Suprapubic skin (tissue), 4 donors: ENCODE measurements at regions not wholly inside any gene's neighbourhood (a gene's known extent, or its start where the extent isn't known, plus 50 kb on each side); places are given as distances from the start of the nearest gene placed in this dataset.
"Not testable (repeated sequence)": the region's sequence is repeated elsewhere in the genome, so short reads cannot be mapped to it uniquely, and the experiment has no call there.

Experiments used
- DNase-seq, 2 donors: peaks; one replicate each; pipeline ENCODE4 v3.0.0-alpha.2; 2019; ENCODE audit warnings: low spot score in 2 of 2
- H3K27ac ChIP-seq: fragments of 200-600 bp; sonication (generic); one replicate; pipeline ENCODE4 v1.5.1; 2019
- H3K27me3 ChIP-seq: fragments of 200-600 bp; sonication (generic); one replicate; pipeline ENCODE4 v1.5.1; 2019
- H3K36me3 ChIP-seq: fragments of 200-600 bp; sonication (generic); one replicate; pipeline ENCODE4 v1.5.1; 2019
- H3K4me1 ChIP-seq: fragments of 200-600 bp; sonication (generic); one replicate; pipeline ENCODE4 v1.5.1; 2019
- H3K4me3 ChIP-seq: fragments of 200-600 bp; sonication (generic); one replicate; pipeline ENCODE4 v1.5.1; 2019; ENCODE audit warnings: mild to moderate bottlenecking
- H3K9me3 ChIP-seq: fragments of 200-600 bp; sonication (generic); one replicate; pipeline ENCODE4 v1.5.1; 2019
- EP300 ChIP-seq: sonication (generic); formaldehyde crosslinking; IDR thresholded peaks from one replicate; pipeline ENCODE4 v1.6.1; 2017; ENCODE audit warnings: antibody characterized with exemption
- POLR2A ChIP-seq, 2 donors: fragments of 450-650 bp; IDR thresholded peaks; one replicate each; pipeline ENCODE4 v1.6.1; 2017; ENCODE audit warnings: antibody characterized with exemption in 2 of 2, mild to moderate bottlenecking in 2 of 2, moderate library complexity in 2 of 2
- POLR2AphosphoS5 ChIP-seq, 3 donors: sonication (generic); formaldehyde crosslinking; IDR thresholded peaks; one replicate each; pipeline ENCODE4 v1.6.1; 2017; ENCODE audit warnings: antibody characterized with exemption in 3 of 3
- WGBS: methylation state at CpG from one replicate; pipeline ENCODE4 v1.1.5; 2018; 5-methylcytosine and 5-hydroxymethylcytosine counted together
- TF ChIP-seq, protein P1 (sequence below), 2 donors: fragments of 200-600 bp in 1 of 2; fragments of 450-650 bp in 1 of 2; sonication (generic) in 1 of 2; IDR thresholded peaks; one replicate each; pipeline ENCODE4 v1.5.1; 2016 to 2019; ENCODE audit warnings: antibody characterized with exemption in 2 of 2, mild to moderate bottlenecking in 1 of 2, moderate library complexity in 1 of 2

DNA sequence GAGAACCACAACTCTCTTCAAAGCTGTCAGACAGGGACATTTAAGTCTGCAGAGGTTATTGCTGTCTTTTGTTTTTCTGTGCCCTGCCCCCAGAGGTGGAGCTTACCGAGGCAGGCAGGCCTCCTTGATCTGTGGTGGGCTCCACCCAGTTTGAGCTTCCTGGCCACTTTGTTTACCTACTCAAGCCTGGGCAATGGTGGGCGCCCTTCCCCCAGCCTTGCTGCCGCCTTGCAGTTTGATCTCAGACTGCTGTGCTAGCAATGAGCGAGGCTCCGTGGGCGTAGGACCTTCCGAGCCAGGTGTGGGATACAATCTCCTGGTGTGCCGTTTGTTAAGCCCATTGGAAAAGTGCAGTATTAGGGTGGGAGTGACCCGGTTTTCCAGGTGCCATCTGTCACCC is 822.1 kb downstream of the KCNMA1 start:
- H3K4me1 ChIP-seq = not testable (repeated sequence)

DNA sequence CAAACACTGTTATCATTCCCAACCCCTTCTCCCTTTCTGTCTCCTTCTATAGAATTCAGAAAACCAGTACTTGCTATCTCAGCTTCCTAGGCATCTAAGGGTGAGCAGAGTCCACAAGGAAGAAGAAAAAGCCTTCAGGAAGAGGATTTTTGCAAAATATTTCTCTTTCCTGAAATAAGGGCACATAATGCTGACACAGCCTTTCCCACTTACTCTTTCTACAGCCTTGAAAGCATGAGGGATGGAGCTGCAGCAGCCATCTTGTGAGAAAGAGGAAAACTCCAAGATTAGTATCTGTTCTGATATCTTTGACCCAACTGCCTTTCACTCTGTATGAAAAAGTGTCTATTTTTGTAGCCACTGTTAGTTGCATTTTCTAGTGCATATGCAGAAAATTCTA is 826.2 kb downstream of the KCNMA1 start:
- TF ChIP-seq, protein P1, sequence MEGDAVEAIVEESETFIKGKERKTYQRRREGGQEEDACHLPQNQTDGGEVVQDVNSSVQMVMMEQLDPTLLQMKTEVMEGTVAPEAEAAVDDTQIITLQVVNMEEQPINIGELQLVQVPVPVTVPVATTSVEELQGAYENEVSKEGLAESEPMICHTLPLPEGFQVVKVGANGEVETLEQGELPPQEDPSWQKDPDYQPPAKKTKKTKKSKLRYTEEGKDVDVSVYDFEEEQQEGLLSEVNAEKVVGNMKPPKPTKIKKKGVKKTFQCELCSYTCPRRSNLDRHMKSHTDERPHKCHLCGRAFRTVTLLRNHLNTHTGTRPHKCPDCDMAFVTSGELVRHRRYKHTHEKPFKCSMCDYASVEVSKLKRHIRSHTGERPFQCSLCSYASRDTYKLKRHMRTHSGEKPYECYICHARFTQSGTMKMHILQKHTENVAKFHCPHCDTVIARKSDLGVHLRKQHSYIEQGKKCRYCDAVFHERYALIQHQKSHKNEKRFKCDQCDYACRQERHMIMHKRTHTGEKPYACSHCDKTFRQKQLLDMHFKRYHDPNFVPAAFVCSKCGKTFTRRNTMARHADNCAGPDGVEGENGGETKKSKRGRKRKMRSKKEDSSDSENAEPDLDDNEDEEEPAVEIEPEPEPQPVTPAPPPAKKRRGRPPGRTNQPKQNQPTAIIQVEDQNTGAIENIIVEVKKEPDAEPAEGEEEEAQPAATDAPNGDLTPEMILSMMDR (IDR thresholded peaks at IDR 0.05) = no peak
- no peak for TF ChIP-seq EP300
- no peak for TF ChIP-seq POLR2A (IDR thresholded peaks at IDR 0.05)
- no peak for TF ChIP-seq POLR2AphosphoS5 (IDR thresholded peaks at IDR 0.05)
- Histone ChIP-seq H3K9me3 (no peaks in the 10 kb centered on the region), H3K27ac (no peak overlapping the region), H3K27me3 (no peaks in the 10 kb centered on the region), H3K4me1 (no peaks in the 10 kb centered on the region), H3K36me3 (no peaks in the 10 kb centered on the region), H3K4me3 (no peak overlapping the region)
- DNase-seq = no peak

More for the DNA sequence above, 822.1 kb downstream of the KCNMA1 start:
- not testable (repeated sequence) for H3K27me3 ChIP-seq, DNase-seq, H3K9me3 ChIP-seq, H3K27ac ChIP-seq, H3K4me3 ChIP-seq, H3K36me3 ChIP-seq
- 94% methylated on average over 9 of the region's 9 CpGs for WGBS

DNA sequence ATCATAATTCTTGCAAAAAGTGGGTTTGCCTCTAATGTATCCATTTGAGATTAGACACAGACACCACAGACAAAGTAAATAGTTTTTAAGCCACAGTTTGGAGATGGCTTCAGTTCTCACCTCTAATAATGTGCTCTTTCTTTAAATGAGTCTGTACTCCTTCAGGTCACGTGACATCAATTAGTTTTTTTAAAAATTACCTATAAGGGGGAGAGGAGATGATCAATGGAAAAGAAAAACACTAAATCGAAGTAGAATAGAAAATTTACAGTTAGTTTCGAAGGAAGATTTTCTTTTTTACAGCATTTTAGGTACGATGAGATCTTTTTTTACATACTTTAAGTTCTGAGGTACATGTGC is 849.2 kb downstream of the KCNMA1 start:
- Histone ChIP-seq H3K4me3 (no peak overlapping the region), H3K9me3 (no peaks in the 10 kb centered on the region), H3K36me3 (no peaks in the 10 kb centered on the region), H3K27ac (no peak overlapping the region), H3K27me3 (no peaks in the 10 kb centered on the region), H3K4me1 (no peaks in the 10 kb centered on the region)
- TF ChIP-seq, protein P1 (IDR thresholded peaks at IDR 0.05) = no peak
- no peak for TF ChIP-seq EP300
- TF ChIP-seq POLR2A (IDR thresholded peaks at IDR 0.05) = no peak
- no peak for TF ChIP-seq POLR2AphosphoS5 (IDR thresholded peaks at IDR 0.05)
- WGBS = 61% methylated on average over 4 of the region's 4 CpGs
- no peak for DNase-seq

DNA sequence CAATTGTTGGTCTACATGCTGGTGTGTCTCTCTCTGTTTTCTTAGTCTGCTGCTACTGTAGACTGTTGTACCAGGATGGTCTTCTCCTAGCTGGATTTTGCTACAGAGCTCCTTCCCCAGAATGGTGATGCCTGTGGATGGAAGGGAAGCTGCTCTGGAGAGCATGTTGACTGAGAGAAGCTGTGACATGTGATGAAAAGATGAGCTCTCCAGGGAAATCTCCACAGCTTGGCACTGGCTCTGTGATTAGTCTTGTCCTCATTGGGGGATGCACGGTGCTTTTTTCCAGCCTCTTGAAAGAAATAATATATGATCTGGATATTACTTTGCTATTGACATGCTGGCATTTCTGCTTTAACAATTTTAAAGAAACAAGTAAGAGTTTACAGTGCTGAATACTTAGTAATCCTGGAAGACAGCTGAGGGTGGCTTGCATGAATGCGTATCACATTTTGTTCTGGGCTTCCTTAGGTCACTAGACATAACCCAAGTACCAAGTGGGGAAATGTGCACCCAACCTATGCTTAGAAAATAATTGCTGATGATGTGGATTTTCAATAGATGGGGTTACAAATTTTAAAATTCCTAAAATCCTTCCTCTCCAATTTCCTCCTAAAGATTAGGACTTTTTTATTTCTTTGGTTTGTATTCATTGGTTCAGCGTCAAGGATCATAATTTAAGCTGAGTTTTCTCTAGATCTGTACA is 849.7 kb downstream of the KCNMA1 start:
- no peak for DNase-seq
- no peaks in the 10 kb centered on the region for H3K36me3 ChIP-seq
- no peak overlapping the region for H3K4me3 ChIP-seq
- H3K27me3 ChIP-seq = no peaks in the 10 kb centered on the region
- WGBS = 91% methylated on average over 3 of the region's 3 CpGs
- H3K9me3 ChIP-seq = no peaks in the 10 kb centered on the region
- H3K4me1 ChIP-seq = no peaks in the 10 kb centered on the region
- H3K27ac ChIP-seq = no peak overlapping the region
- TF ChIP-seq POLR2AphosphoS5 (IDR thresholded peaks at IDR 0.05) = no peak
- no peak for TF ChIP-seq POLR2A (IDR thresholded peaks at IDR 0.05)
- TF ChIP-seq, protein P1 (IDR thresholded peaks at IDR 0.05) = no peak
- no peak for TF ChIP-seq EP300

DNA sequence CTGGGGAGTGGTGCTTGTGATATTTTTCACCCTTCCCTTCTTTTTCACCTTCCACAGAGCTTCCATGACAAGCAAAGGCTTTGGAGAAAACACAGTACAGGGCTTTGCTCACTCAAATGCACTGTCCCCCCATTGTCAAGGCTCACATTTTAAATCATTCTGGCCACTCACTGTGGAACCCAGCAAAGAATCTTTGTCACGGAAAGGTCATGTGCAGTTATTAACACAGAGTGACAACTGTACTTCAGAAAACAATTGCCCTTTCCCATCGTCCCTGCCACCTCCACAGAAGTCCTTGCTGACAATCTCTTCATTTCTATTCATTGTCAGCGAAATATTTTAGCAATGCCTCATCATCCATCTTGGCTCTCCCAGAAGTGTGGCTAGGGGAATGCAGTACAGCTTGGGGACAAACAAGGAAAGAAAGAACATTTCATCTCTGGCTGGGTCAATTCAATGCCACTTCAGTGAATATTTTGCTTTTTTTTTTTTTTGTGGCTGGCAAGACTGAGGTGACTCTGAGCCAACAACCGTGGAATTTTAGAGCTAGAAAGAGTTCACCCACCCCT is 851.0 kb downstream of the KCNMA1 start:
- no peak for DNase-seq
- H3K4me3 ChIP-seq = no peak overlapping the region
- 52% methylated on average over 4 of the region's 4 CpGs for WGBS
- H3K36me3 ChIP-seq = no peaks in the 10 kb centered on the region
- H3K4me1 ChIP-seq = no peaks in the 10 kb centered on the region
- H3K27me3 ChIP-seq = no peaks in the 10 kb centered on the region
- H3K9me3 ChIP-seq = no peaks in the 10 kb centered on the region
- TF ChIP-seq POLR2A (IDR thresholded peaks at IDR 0.05) (no peak), POLR2AphosphoS5 (IDR thresholded peaks at IDR 0.05) (no peak), EP300 (no peak)
- TF ChIP-seq, protein P1 (IDR thresholded peaks at IDR 0.05) = no peak
- no peak overlapping the region for H3K27ac ChIP-seq

DNA sequence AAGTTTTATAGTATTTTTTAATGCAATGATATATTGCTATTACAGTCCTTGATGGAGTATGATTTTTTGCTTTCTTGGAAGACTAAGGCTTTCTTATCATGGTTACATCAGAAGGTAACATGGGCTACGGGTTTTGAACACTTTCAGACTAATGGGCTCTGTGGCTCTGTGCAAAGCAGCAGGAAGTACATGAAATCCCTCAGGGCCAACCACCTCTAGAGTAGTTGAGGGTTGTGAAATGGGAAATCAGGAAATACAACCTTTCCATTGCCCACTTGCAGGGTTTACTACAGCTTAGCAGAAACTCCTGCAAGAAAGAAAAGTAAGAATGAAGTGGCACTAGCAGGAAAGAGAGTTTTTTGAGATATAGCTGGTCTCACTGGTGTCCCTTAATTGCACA is 853.5 kb downstream of the KCNMA1 start:
- H3K27ac ChIP-seq = no peak overlapping the region
- no peak for TF ChIP-seq EP300

More for the DNA sequence above, 853.5 kb downstream of the KCNMA1 start:
- H3K9me3 ChIP-seq = no peaks in the 10 kb centered on the region
- no peaks in the 10 kb centered on the region for H3K36me3 ChIP-seq
- WGBS = 37% methylated on average over 1 of the region's 1 CpG
- H3K4me1 ChIP-seq = no peaks in the 10 kb centered on the region
- no peak for DNase-seq
- no peaks in the 10 kb centered on the region for H3K27me3 ChIP-seq
- H3K4me3 ChIP-seq = no peak overlapping the region
